ENCODE measurements at regions not wholly inside any gene's neighbourhood (a gene's known extent, or its start where the extent isn't known, plus 50 kb on each side); places are given as distances from the start of the nearest gene placed in this dataset.

GRCh38 chr6:120924214-120924613 is 410.1 kb downstream of the TBC1D32 start:
- intact Hi-C loops (cut with DNase I; ENCODE audit: low total_unique reads) = no loop called here
- Histone ChIP-seq H3K4me1 (no peaks in the 10 kb centered on the region), H3K27ac (no peak overlapping the region), H3K36me3 (no peaks in the 10 kb centered on the region), H3K9me3 (no peaks in the 10 kb centered on the region), H3K4me3 (no peak overlapping the region), H3K27me3 (no peaks in the 10 kb centered on the region)
- DNase-seq = no peak
- TF ChIP-seq CTCF (IDR thresholded peaks at IDR 0.05) = no peak

GRCh38 chr6:120918137-120918536 is 416.1 kb downstream of the TBC1D32 start:
- H3K4me3 ChIP-seq = no peak overlapping the region
- no peak overlapping the region for H3K27ac ChIP-seq
- TF ChIP-seq CTCF (IDR thresholded peaks at IDR 0.05) = no peak
- no peak for DNase-seq
- no peaks in the 10 kb centered on the region for H3K9me3 ChIP-seq
- H3K36me3 ChIP-seq = no peaks in the 10 kb centered on the region
- intact Hi-C loops (cut with DNase I; ENCODE audit: low total_unique reads) = no loop called here
- H3K27me3 ChIP-seq = no peaks in the 10 kb centered on the region
- H3K4me1 ChIP-seq = no peaks in the 10 kb centered on the region

- no peaks in the 10 kb centered on the region for H3K9me3 ChIP-seq
- DNase-seq = no peak
- intact Hi-C loops (cut with DNase I; ENCODE audit: low total_unique reads) = no loop called here
- no peak for TF ChIP-seq CTCF (IDR thresholded peaks at IDR 0.05)
- H3K27ac ChIP-seq = no peak overlapping the region
- H3K27me3 ChIP-seq = no peaks in the 10 kb centered on the region
- H3K4me3 ChIP-seq = no peak overlapping the region
- no peaks in the 10 kb centered on the region for H3K4me1 ChIP-seq
- no peaks in the 10 kb centered on the region for H3K36me3 ChIP-seq
These were observed 417.4 kb downstream of the TBC1D32 start for GRCh38 chr6:120916844-120917243.

- Histone ChIP-seq H3K4me1 (no peaks in the 10 kb centered on the region), H3K4me3 (no peak overlapping the region), H3K36me3 (no peaks in the 10 kb centered on the region), H3K27ac (no peak overlapping the region), H3K27me3 (no peaks in the 10 kb centered on the region), H3K9me3 (no peaks in the 10 kb centered on the region)
- no peak for TF ChIP-seq CTCF (IDR thresholded peaks at IDR 0.05)
- no peak for DNase-seq
- intact Hi-C loops (cut with DNase I; ENCODE audit: low total_unique reads) = no loop called here
These were observed 420.8 kb downstream of the TBC1D32 start for GRCh38 chr6:120913486-120913885.

- no peak for TF ChIP-seq CTCF (IDR thresholded peaks at IDR 0.05)
- no peaks in the 10 kb centered on the region for H3K36me3 ChIP-seq
- no peak overlapping the region for H3K27ac ChIP-seq
- intact Hi-C loops (cut with DNase I; ENCODE audit: low total_unique reads) = no loop called here
- no peak overlapping the region for H3K4me3 ChIP-seq
- no peaks in the 10 kb centered on the region for H3K4me1 ChIP-seq
- H3K9me3 ChIP-seq = no peaks in the 10 kb centered on the region
- no peak for DNase-seq
- no peaks in the 10 kb centered on the region for H3K27me3 ChIP-seq
These were observed 425.5 kb downstream of the TBC1D32 start for GRCh38 chr6:120908767-120909166.

GRCh38 chr6:120903836-120904235 is 430.4 kb downstream of the TBC1D32 start:
- no peaks in the 10 kb centered on the region for H3K9me3 ChIP-seq
- intact Hi-C loops (cut with DNase I; ENCODE audit: low total_unique reads) = no loop called here
- H3K27me3 ChIP-seq = no peaks in the 10 kb centered on the region
- no peaks in the 10 kb centered on the region for H3K4me1 ChIP-seq
- H3K36me3 ChIP-seq = no peaks in the 10 kb centered on the region
- H3K27ac ChIP-seq = no peak overlapping the region
- TF ChIP-seq CTCF (IDR thresholded peaks at IDR 0.05) = no peak
- no peak overlapping the region for H3K4me3 ChIP-seq
- no peak for DNase-seq

All from tibial artery (tissue), 4 donors.